Keratinocyte (primary cell): ENCODE measurements at regions not wholly inside any gene's neighbourhood (a gene's known extent, or its start where the extent isn't known, plus 50 kb on each side); places are given as distances from the start of the nearest gene placed in this dataset.

Experiments
- DNase-seq: peaks from one replicate; pipeline ENCODE4 v3.0.0-alpha.2; 2011; ENCODE audit warnings: low read depth, missing footprints, low spot score
- FAIRE-seq: peaks from 2 replicates; lab custom pipeline; 2011; peaks lifted over from hg19 to GRCh38; lab: Jason Lieb, UNC
- H2AFZ ChIP-seq: 2 replicates; pipeline ENCODE4 v1.6.0; 2012; ENCODE audit warnings: low read length, control low read depth, inconsistent platforms; ENCODE audit not compliant: control insufficient read depth
- H3K27ac ChIP-seq: 2 replicates; pipeline ENCODE4 v1.5.1; 2011; ENCODE audit warnings: low read length; ENCODE audit not compliant: control insufficient read depth, insufficient read depth
- H3K27me3 ChIP-seq: 3 replicates; pipeline ENCODE4 v1.6.0; 2011; ENCODE audit warnings: low read length; ENCODE audit not compliant: control insufficient read depth, insufficient read depth; ENCODE audit errors: extremely low read depth
- H3K36me3 ChIP-seq, 2 experiments: 2 replicates in 1 of 2; 3 replicates in 1 of 2; pipeline ENCODE4 v1.5.1; 2011; ENCODE audit warnings: low read length in 2 of 2, mild to moderate bottlenecking in 1 of 2; ENCODE audit not compliant: control insufficient read depth in 2 of 2, insufficient read depth in 2 of 2; ENCODE audit errors: extremely low read depth in 1 of 2
- H3K4me1 ChIP-seq: 3 replicates; pipeline ENCODE4 v1.5.1; 2011; ENCODE audit warnings: low read length; ENCODE audit not compliant: control insufficient read depth, insufficient read depth; ENCODE audit errors: extremely low read depth
- H3K4me2 ChIP-seq: 3 replicates; pipeline ENCODE4 v1.6.0; 2011; ENCODE audit warnings: low read depth, low read length; ENCODE audit not compliant: control insufficient read depth, insufficient read depth; ENCODE audit errors: extremely low read depth
- H3K4me3 ChIP-seq, 3 experiments: fragments of 200-600 bp in 1 of 3; sonication (generic) in 1 of 3; 2 replicates in 2 of 3; 3 replicates in 1 of 3; pipeline ENCODE4 v1.5.1; 2011 to 2016; ENCODE audit warnings: low read length in 3 of 3, mild to moderate bottlenecking in 3 of 3, control low read depth in 2 of 3, inconsistent platforms in 1 of 3, low read depth in 1 of 3, mixed read lengths in 1 of 3, mixed run types in 1 of 3, moderate library complexity in 1 of 3; ENCODE audit not compliant: control insufficient read depth in 2 of 3, insufficient read depth in 2 of 3; ENCODE audit errors: extremely low read depth in 1 of 3
- H3K79me2 ChIP-seq: 2 replicates; pipeline ENCODE4 v1.6.0; 2012; ENCODE audit warnings: low read length; ENCODE audit not compliant: control insufficient read depth, insufficient read depth
- H3K9ac ChIP-seq: 3 replicates; pipeline ENCODE4 v1.6.0; 2011; ENCODE audit warnings: low read length; ENCODE audit not compliant: control insufficient read depth, insufficient read depth; ENCODE audit errors: extremely low read depth
- H3K9me1 ChIP-seq: 3 replicates; pipeline ENCODE4 v1.6.0; 2011; ENCODE audit warnings: low read length; ENCODE audit not compliant: control insufficient read depth, insufficient read depth; ENCODE audit errors: extremely low read depth
- H3K9me3 ChIP-seq: 2 replicates; pipeline ENCODE4 v1.5.1; 2012; ENCODE audit warnings: low read depth, low read length; ENCODE audit not compliant: control insufficient read depth
- H4K20me1 ChIP-seq: 3 replicates; pipeline ENCODE4 v1.6.0; 2011; ENCODE audit warnings: low read length; ENCODE audit not compliant: control insufficient read depth, insufficient read depth; ENCODE audit errors: extremely low read depth
- EZH2 ChIP-seq: IDR thresholded peaks from one replicate; pipeline ENCODE4 v1.6.1; 2012; ENCODE audit warnings: inconsistent platforms, mild to moderate bottlenecking, low read length, moderate library complexity
- dilution Hi-C: fragments of 300-500 bp; cut with MboI; formaldehyde crosslinking; loops from one replicate; pipeline ENCODE4 v1.7.0; 2020; ENCODE audit warnings: low sequenced_read_pairs; ENCODE audit not compliant: extremely low pct_ligation_motif_present
- TF ChIP-seq, protein P1 (sequence below), 3 experiments: IDR thresholded peaks in 1 of 3; conservative IDR thresholded peaks in 1 of 3; optimal IDR thresholded peaks in 1 of 3; 2 replicates in 2 of 3; 3 replicates in 1 of 3; pipeline versions ENCODE3 to v1.5.1; 2011; ENCODE audit warnings: low read length in 3 of 3, mild to moderate bottlenecking in 3 of 3, moderate library complexity in 2 of 3, control low read depth in 1 of 3, inconsistent platforms in 1 of 3; ENCODE audit not compliant: insufficient read depth in 2 of 3; ENCODE audit errors: extremely low read depth in 1 of 3

DNA sequence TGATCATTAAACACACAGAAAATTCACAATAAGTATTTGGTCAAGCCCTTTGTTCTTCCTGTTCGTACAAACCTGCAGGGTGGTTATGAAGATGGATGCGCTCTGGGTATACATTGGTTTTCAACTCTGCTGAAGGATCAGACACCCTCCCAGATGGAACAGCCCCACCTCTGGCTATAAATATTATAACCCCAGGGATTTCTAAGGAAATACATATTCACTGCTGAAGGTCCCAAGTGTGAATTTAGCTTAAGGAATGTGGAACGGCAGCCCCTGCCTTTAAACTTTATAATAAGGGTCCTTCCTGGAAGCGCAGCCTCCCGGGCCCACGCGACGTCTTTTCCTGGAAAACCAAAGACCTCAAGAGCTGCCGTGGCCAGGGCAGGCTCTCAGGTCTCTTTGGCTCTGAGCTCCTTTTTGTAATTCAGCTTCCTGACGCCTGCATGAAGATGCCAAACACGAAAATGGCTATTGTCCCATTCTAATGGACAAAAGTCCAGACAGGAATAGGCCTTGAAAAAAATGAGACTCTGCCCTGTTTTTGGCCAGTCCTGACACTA, 172.4 kb upstream of the SSTR4 start:
- TF ChIP-seq EZH2 = no peak
- TF ChIP-seq, protein P1, sequence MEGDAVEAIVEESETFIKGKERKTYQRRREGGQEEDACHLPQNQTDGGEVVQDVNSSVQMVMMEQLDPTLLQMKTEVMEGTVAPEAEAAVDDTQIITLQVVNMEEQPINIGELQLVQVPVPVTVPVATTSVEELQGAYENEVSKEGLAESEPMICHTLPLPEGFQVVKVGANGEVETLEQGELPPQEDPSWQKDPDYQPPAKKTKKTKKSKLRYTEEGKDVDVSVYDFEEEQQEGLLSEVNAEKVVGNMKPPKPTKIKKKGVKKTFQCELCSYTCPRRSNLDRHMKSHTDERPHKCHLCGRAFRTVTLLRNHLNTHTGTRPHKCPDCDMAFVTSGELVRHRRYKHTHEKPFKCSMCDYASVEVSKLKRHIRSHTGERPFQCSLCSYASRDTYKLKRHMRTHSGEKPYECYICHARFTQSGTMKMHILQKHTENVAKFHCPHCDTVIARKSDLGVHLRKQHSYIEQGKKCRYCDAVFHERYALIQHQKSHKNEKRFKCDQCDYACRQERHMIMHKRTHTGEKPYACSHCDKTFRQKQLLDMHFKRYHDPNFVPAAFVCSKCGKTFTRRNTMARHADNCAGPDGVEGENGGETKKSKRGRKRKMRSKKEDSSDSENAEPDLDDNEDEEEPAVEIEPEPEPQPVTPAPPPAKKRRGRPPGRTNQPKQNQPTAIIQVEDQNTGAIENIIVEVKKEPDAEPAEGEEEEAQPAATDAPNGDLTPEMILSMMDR (optimal IDR thresholded peaks at IDR 0.05 in 1 of 3, IDR thresholded peaks at IDR 0.05 in 1 of 3, conservative IDR thresholded peaks at IDR 0.05 in 1 of 3; ENCODE audit: extremely low read depth in 1 of 3, insufficient read depth in 2 of 3, low read length in 3 of 3) = no peak
- dilution Hi-C loops = no loop called here
- Histone ChIP-seq H4K20me1 (no peaks in the 10 kb centered on the region), H3K4me3 (no peak overlapping the region), H3K36me3 (no peaks in the 10 kb centered on the region), H3K79me2 (no peaks in the 10 kb centered on the region), H3K9me3 (no peaks in the 10 kb centered on the region), H3K27me3 (no peaks in the 10 kb centered on the region), H3K4me1 (peaks cover 10% of the 10 kb centered on the region), H3K9ac (no peak overlapping the region), H3K4me2 (no peak overlapping the region), H3K27ac (no peak overlapping the region), H2AFZ (no peak overlapping the region), H3K9me1 (no peaks in the 10 kb centered on the region)
- FAIRE-seq (no peak), DNase-seq (no peak)

DNA sequence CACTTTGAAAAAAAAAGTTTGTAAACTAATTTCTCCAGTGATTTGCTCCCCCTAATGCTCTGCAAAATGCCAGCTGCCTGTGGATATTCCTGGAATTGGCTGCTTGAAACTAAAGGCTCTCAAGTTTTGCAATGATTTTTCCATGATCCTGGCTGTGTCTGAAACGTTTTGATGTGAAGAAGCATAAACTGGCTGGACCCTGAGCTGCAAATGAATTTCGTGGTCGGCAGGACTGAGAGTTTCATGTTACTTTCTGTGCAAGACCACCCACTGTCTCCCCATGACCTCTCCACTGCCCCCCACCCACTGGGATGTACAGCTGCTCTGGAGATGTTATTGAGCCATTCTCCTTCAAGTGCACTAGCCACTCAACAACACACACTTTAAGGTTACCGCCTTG, 171.3 kb upstream of the SSTR4 start:
- H2AFZ ChIP-seq = no peak overlapping the region
- peaks cover 10% of the 10 kb centered on the region for H3K4me1 ChIP-seq
- H3K79me2 ChIP-seq = no peaks in the 10 kb centered on the region
- H4K20me1 ChIP-seq = no peaks in the 10 kb centered on the region
- H3K4me2 ChIP-seq = no peak overlapping the region
- H3K9me1 ChIP-seq = no peaks in the 10 kb centered on the region
- TF ChIP-seq, protein P1 (optimal IDR thresholded peaks at IDR 0.05 in 1 of 3, IDR thresholded peaks at IDR 0.05 in 1 of 3, conservative IDR thresholded peaks at IDR 0.05 in 1 of 3; ENCODE audit: extremely low read depth in 1 of 3, insufficient read depth in 2 of 3, low read length in 3 of 3) = no peak
- TF ChIP-seq EZH2 = no peak
- DNase-seq (no peak), FAIRE-seq (no peak)
- H3K27me3 ChIP-seq = no peaks in the 10 kb centered on the region
- H3K9ac ChIP-seq = no peak overlapping the region
- dilution Hi-C loops = no loop called here
- H3K9me3 ChIP-seq = no peaks in the 10 kb centered on the region
- no peak overlapping the region for H3K4me3 ChIP-seq
- H3K36me3 ChIP-seq = no peaks in the 10 kb centered on the region
- no peak overlapping the region for H3K27ac ChIP-seq
